Colon (tissue), 2 donors: ENCODE measurements at regions not wholly inside any gene's neighbourhood (a gene's known extent, or its start where the extent isn't known, plus 50 kb on each side); places are given as distances from the start of the nearest gene placed in this dataset.

Experiments
- FAIRE-seq: peaks from 2 replicates; lab custom pipeline; 2012; peaks lifted over from hg19 to GRCh38; lab: Jason Lieb, UNC
- donor health status: control.
- donor health status: control.

GRCh38 chr16:74232806-74233465 lies 63.7 kb upstream of the PSMD7 start:
- FAIRE-seq: no peak

DNA sequence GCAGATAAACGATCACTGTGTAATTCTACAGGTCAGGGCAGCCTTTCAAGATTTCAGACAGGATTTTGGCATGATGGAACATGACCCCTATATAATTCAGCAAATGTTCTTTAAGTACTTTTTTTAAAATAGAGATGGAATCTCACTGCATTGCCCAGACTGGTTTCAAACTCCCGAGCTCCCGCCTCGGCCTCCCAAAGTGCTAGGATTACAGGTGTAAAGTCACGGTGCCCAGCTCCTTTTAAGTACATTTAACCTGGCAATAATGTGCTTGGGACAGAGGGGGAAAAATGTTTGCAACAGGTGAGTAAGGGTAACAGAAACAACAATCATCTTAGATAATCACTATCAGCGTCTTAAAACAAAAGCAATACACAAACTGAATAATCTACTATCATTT lies 66.5 kb upstream of the PSMD7 start:
- no peak for FAIRE-seq

GRCh38 chr16:74226338-74226954 lies 70.2 kb upstream of the PSMD7 start:
- no peak for FAIRE-seq

GRCh38 chr16:74224828-74225612 lies 71.6 kb upstream of the PSMD7 start:
- FAIRE-seq: no peak

DNA sequence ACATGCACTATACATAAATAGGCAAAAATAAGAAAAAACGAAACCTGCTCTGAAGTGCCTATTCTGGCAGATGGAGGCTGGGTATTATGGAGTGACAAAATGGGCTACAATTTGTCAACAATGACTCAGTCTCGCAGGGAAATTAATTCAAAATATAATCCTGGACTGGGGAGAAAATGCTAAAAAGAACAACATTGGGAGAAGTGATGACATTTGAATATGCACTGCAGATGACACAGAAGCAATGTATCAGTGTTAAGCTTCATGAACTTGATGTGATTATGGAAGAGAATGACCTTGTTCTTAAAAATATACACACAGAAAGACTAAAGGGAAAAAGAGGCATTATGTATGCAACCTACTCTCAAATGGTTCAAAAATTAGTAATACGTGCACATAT lies 74.8 kb upstream of the PSMD7 start:
- no peak for FAIRE-seq

DNA sequence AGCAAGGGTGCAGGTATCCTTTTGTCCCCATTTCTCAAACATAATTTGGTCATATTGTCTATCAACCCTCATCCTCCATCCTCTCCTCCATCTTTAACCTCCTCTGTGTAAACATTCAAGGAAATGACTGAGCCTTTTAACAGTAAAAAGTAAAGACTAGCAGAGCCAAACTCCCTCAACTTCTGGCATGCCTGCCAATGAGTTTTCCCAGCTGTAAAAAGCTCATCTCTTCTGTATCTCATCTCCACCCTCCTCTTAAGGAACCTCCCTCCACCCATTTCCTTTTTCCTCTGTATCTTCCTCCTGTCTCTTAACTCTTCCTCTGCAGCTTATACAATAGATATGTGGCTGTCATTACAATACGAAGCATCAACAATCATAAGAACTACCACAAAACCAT lies 76.9 kb upstream of the PSMD7 start:
- no peak for FAIRE-seq

DNA sequence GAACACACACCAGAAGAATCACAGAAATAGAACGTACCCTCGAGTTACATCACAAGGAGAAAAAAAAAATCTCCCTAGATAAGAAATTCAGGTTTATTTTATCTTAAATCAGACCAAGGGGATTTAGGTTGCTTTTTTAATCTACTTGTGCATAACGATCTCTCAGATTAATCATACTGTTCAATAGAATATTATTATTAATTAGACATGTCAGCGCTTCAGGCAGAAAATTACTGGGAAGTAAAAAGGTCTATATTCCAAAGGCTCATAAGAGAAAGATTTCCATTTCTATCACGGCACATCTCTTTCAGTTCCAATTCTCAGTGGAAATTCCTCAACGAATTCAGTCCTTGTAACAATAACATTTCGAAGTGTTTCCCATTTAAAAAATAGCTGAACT lies 77.7 kb upstream of the PSMD7 start:
- no peak for FAIRE-seq

- FAIRE-seq: no peak
Observed at GRCh38 chr16:74216319-74216718, 80.3 kb upstream of the PSMD7 start.

GRCh38 chr16:74215249-74215648 lies 81.4 kb upstream of the PSMD7 start:
- no peak for FAIRE-seq

DNA sequence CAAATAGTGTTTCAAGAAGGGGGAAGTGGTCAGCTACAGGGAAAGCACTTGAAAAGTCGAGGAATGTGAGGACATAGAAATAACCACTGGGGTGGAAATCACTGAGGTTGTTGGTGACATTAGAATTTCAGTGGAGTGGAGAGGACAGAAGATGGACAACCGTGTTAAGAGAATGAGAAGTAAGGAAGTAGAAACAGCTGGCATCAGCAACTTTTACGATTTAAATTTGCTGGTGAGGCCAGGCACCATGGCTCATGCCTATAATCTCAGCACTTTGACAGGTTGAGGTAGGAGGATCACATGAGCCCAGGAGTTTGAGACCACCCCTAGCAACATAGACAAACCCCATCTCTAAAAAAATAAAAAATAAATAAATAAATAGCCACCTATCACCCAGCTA lies 83.2 kb upstream of the PSMD7 start:
- no peak for FAIRE-seq

GRCh38 chr16:74210245-74210644 lies 86.4 kb upstream of the PSMD7 start:
- no peak for FAIRE-seq

GRCh38 chr16:74202009-74202408 lies 94.6 kb upstream of the PSMD7 start:
- FAIRE-seq: no peak

- no peak for FAIRE-seq
Observed at GRCh38 chr16:74201576-74201975, 95.0 kb upstream of the PSMD7 start.

- FAIRE-seq: no peak
Observed at GRCh38 chr16:74200921-74201320, 95.7 kb upstream of the PSMD7 start.

- FAIRE-seq: no peak
Observed at GRCh38 chr16:74199842-74200124, 96.8 kb upstream of the PSMD7 start.

GRCh38 chr16:74199066-74199841 lies 97.4 kb upstream of the PSMD7 start:
- FAIRE-seq: no peak

DNA sequence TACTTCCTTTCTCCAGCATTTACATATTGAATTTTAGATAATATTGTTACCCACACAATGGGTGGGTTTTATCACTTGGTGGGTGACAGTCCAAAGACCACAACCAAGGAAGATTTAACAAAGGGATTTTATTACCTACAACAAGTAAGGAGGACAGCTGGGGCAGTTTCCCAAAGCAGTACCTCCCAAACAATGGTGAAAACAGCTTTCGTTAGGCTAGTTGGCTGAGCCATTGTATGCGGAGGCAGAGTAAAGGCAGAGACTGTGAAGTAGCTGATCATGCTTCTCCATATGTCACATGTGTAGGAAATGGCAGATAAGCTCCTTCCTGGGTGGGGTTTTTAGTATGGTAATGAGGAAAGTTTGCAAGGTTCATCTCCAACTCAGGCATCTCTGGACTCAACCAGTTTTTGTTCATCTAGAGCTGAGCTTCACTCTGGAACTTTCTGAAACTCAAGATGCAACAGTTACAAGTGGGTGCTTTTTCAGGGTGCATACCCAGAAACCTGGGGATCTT lies 104.3 kb upstream of the PSMD7 start:
- FAIRE-seq: no peak

DNA sequence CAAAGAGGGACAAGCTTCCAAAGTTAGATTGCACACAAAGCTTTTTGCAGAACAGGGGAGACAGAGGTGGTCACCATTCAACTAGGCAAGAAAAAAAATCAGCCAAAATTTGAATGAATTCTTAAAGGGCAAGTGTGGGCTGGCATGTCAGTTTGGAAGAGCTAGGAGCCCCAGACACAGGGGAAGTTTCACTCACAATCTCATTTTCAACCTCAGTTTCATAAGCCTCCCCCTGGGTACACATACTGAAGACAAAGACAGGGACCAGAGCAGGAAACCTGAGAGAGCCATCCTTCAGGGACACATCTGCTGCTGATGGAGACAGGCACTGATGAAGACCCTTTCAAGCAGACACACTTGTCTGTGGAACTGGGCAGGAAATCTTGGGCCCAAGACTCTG lies 106.3 kb upstream of the PSMD7 start:
- no peak for FAIRE-seq

- FAIRE-seq: no peak
Observed at GRCh38 chr16:74188856-74189255, 107.8 kb upstream of the PSMD7 start.

GRCh38 chr16:74186561-74186971 lies 110.0 kb upstream of the PSMD7 start:
- no peak for FAIRE-seq

GRCh38 chr16:74184839-74185238 lies 111.8 kb upstream of the PSMD7 start:
- no peak for FAIRE-seq

- FAIRE-seq: no peak
Observed at GRCh38 chr16:74183601-74184360, 112.8 kb upstream of the PSMD7 start.
